Tongue (tissue), 1 donor: ENCODE measurements at regions not wholly inside any gene's neighbourhood (a gene's known extent, or its start where the extent isn't known, plus 50 kb on each side); places are given as distances from the start of the nearest gene placed in this dataset.

Experiments
- DNase-seq: peaks from one replicate; pipeline ENCODE4 v3.0.0-alpha.2; 2015

DNA sequence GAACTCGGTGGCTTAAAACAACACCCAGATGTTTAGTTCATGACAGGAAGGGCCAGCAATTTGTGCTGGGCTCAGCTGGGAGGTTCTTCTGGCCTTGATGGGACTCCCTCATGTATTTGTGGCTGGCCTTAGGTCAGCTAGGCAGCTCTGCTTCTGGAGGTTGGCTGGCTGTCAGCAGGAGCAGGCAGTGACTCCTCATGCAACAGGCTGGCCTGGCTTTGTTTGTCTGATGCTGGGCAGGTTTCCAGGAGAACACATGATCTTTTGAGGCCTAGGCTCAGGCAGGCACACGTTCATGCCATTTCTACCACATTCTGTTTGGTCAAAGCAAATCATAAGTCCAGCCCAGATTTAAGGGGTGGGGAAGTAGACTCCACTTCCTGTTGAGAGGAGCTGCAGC lies 571.2 kb downstream of the TBC1D22A start:
- peak; percentile 76 for DNase-seq

GRCh38 chr22:47332246-47332980 lies 570.0 kb downstream of the TBC1D22A start:
- peak; percentile 83 for DNase-seq

GRCh38 chr22:47331750-47332149 lies 569.3 kb downstream of the TBC1D22A start:
- no peak for DNase-seq

- DNase-seq = no peak
These were observed 567.5 kb downstream of the TBC1D22A start for GRCh38 chr22:47329727-47330650.

DNA sequence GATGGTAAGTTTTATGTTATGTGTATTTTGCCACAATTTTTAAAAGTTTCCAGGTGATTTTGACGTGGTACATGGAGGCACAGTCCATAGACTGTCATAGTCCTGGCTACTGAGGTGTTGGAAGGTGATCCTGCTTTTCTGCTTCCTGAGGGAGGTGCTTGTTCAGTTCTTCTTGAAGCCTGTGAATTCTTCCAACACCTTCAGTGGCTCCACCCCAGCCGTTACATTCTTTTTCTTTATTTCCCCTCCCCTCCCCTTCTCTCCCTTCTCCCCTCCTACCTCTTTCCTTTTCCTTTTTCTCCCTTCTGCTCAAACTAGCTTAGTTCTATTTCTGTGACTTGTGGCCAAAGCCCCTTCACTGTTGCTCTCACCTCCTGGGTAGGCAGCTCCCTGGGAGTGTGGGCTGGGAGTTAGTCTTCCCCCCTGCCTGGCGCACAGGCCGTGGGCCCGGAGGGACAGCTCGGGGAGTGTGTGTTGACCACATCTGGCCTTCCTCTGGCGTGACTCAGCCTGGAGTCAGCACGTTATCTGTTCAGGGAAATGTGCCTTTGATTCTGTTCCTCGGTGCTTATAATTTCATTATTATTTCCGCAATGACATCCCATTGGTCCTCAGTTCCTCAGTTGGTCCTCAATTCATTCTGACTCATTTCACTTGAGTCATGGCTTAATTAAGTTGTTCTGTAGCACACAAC lies 566.2 kb downstream of the TBC1D22A start:
- no peak for DNase-seq

GRCh38 chr22:47327241-47327640 lies 564.8 kb downstream of the TBC1D22A start:
- DNase-seq = no peak

GRCh38 chr22:47325249-47325648 lies 562.8 kb downstream of the TBC1D22A start:
- no peak for DNase-seq

- DNase-seq = no peak
These were observed 562.1 kb downstream of the TBC1D22A start for GRCh38 chr22:47324435-47324990.

DNA sequence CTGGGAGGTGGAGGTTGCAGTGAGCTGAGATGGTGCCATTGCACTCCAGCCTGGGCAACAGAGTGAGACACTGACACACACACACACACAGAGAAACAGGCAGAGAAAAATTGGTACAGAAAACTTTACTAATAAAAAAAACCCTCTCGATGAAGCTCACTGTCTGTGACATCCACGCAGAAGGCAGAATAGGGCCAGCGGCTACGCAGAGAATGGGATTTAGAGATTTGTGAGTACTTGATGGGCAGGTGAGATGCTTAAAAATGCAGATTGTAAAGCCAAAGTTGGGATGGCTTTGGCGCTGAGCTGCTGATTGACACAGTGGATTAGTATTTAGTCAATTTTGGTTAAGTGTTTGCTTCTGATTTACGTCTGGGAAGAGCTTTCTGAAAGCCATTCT lies 561.1 kb downstream of the TBC1D22A start:
- no peak for DNase-seq

DNA sequence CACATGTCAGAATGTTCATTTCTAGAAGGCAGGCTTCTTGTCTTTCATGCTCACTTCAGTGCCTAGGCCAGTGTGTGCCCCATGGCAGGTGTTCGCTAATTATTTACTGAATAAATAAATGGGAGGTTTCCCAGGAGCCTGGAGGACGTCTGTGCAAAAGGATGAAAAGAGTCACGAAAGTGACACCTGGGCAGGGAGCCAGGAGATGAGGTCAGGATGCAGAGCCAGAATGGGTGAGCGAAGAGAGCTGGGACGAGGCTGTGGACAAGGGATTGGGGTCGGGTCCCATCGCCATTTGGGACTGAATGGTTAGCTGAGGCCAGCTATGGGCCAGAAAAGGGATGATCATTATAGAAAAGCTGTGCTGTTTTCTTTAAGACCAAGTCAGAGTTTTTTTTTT lies 560.4 kb downstream of the TBC1D22A start:
- DNase-seq = no peak

- DNase-seq = no peak
These were observed 558.1 kb downstream of the TBC1D22A start for GRCh38 chr22:47320560-47320959.

DNA sequence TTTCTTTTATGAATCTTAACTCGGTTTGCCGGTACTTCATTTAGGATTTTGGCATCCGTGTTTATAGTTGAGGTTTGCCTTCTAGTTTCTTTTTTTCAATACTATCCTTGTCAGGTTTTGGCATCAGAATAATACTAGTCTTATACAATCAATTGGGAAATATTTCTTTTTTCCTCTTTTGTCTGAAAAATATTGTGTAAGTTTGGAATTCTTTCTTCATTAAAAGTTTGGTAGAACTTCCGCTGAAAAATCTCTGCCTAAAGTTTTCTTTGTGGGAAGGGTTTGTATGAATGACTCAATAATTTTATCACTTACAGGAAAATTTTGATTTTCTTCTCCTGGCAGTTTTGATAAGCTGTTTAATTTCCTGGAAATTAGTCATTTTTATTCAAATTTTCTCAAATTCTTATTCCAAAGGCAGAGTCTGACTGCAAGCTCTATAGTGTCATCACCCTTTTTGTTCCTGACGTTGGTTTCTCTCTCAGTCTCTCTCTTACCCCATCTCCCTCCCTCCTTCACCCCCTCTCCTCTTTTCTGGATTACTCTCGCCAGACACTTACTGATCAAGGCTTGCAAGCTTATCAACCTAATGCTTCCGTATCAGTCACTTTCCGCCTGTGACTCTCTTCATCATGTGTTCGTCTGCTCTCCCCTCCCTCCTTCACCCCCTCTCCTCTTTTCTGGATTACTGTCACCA lies 555.7 kb downstream of the TBC1D22A start:
- DNase-seq = no peak

DNA sequence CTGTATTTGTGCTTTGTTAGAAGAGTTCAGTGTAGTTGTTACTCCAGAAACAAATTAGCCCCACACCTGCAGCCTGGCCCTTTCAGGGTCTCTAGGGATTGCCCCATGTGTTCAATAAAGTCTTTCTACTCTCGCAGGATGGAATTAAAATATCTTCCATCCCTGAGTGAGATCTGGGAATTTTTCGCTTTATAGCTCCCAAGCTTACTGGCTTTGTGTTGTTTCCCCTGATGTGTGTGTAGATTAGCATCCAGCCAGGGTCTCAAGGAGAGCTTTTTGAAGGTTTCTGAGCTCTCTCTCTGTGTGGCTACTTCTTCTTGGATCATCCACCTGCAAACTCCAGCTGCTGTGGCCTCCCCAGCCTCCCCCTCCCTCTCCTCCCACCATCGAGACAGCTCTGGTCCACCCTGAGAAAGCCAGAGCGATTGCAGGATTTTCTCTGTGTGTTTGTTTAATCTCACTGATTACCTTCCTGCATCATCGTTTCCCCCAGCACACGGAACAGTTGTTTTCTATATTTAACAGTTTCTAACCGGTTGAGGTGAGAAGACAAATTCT lies 553.5 kb downstream of the TBC1D22A start:
- DNase-seq = peak; percentile 56

DNA sequence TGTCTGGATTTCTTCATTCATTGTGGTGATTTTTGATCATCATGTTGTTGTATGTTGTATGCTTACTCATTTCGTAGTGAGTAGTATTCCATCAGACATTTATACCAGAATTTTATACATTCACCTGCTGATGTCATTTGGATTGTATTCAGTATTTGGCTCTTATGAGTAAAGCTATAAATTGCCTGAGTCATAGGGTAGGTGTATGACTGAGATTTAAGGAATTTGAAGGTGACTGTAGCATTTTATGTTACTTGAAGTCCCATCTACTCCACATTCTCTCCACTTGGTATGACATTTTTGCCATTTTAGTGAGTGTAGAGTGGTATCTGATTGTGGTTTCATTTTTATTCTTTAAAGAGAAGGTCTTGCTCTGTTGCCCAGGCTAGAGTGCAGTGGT lies 548.2 kb downstream of the TBC1D22A start:
- DNase-seq = no peak

DNA sequence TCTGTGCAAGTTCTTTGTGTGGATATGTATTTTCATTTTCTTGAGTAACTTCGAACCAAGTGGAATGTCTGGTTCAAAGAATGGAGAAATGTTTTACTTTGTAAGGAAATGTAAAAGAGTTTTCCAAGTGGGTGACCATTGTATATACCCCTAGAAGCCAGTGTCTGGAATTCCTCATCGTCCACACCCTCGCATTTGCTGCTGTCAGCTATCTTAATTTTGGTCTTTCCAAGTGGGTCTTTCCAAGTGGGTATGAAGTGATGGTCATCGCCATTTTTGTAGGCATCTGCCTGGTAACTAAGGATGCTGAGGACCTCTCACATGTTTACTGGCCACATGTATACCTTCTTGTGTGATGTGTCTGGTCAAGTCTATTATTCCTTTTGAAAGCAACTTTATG lies 547.5 kb downstream of the TBC1D22A start:
- no peak for DNase-seq

- DNase-seq = peak; percentile 94
These were observed 547.0 kb downstream of the TBC1D22A start for GRCh38 chr22:47309476-47309875.

- no peak for DNase-seq
These were observed 546.4 kb downstream of the TBC1D22A start for GRCh38 chr22:47308886-47309285.

DNA sequence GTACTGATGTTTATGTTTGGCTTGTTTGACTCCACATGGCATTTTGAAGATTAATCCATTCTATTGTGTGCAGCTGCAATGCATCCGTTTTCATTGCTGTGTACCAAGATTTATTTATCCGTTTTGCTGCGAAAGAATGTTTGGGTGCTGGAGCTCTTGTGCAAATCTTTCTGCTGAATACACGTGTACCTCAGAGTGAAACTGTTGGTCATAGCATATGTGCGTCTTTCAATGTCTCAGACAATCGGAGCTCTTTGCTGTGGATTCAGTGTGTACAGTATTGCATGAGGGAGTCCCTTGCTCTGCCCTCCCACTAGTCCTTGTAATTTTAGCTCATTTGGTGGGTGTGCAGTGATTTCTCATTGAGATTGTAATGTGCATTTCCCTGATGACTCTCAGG lies 545.4 kb downstream of the TBC1D22A start:
- DNase-seq = no peak

DNA sequence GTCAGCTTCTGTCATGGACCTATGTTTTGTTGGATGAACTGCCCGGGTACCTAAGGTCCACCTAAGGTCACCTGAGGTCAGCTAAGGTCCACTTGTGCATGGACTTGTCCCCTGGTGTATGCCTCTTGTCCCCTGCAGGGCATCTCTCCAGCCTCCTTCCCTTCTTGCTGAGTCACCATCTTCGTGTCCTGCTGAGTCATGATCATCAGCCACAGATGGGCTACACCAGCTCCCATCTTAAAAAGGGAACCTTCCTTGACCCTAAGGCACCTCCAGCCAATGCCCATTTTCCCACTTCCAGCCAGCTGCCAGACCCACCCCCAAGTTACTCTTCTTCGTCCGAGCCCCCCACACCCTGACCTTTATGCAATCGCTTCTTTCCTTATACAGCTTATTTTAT lies 544.9 kb downstream of the TBC1D22A start:
- DNase-seq = no peak

- no peak for DNase-seq
These were observed 542.4 kb downstream of the TBC1D22A start for GRCh38 chr22:47304854-47305253.

- DNase-seq = no peak
These were observed 541.9 kb downstream of the TBC1D22A start for GRCh38 chr22:47304191-47304831.
